ENCODE measurements at regions not wholly inside any gene's neighbourhood (a gene's known extent, or its start where the extent isn't known, plus 50 kb on each side); places are given as distances from the start of the nearest gene placed in this dataset.

DNA sequence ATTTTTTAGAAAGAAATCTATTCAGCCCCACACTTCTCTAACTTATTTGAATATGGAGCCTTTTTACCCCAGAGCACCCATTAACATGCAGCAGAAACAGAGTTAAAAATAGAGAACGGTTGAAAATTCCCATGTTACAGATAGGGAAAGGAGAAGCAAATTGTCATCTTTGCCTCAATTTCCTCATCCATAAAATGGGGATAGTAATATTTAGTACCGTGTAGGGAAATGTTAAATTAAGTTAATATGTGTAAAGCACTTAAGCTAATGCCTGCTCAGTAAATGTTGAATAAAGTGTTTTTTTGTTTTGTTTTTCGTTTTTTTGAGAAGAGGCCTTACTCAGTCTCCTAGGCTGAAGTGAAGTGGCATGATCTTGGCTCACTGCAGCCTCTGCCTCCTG, 50.3 kb downstream of the NAV1 start:
- H3K4me1 ChIP-seq, result peaks cover 7 to 42% (median 31%) of the 10 kb centered on the region in 9 donors
- H3K27me3 ChIP-seq, result no peaks in the 10 kb centered on the region
- peaks cover 0 to 3% (median 0%) of the 10 kb centered on the region in 11 donors for H3K9me3 ChIP-seq
- no peak overlapping the region for H3K27ac ChIP-seq
- TF ChIP-seq, protein P1, sequence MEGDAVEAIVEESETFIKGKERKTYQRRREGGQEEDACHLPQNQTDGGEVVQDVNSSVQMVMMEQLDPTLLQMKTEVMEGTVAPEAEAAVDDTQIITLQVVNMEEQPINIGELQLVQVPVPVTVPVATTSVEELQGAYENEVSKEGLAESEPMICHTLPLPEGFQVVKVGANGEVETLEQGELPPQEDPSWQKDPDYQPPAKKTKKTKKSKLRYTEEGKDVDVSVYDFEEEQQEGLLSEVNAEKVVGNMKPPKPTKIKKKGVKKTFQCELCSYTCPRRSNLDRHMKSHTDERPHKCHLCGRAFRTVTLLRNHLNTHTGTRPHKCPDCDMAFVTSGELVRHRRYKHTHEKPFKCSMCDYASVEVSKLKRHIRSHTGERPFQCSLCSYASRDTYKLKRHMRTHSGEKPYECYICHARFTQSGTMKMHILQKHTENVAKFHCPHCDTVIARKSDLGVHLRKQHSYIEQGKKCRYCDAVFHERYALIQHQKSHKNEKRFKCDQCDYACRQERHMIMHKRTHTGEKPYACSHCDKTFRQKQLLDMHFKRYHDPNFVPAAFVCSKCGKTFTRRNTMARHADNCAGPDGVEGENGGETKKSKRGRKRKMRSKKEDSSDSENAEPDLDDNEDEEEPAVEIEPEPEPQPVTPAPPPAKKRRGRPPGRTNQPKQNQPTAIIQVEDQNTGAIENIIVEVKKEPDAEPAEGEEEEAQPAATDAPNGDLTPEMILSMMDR (IDR thresholded peaks at IDR 0.05), result no peak
- no peak overlapping the region for H3K4me3 ChIP-seq
- 91 to 95% methylated on average over 3 of the region's 3 CpGs for WGBS, 2 donors
- H3K36me3 ChIP-seq, result peaks cover 0 to 34% (median 0%) of the 10 kb centered on the region in 9 donors
- intact Hi-C loops (cut with DNase I), result no loop called here
- DNase-seq, result no peak
- no peak for ATAC-seq

DNA sequence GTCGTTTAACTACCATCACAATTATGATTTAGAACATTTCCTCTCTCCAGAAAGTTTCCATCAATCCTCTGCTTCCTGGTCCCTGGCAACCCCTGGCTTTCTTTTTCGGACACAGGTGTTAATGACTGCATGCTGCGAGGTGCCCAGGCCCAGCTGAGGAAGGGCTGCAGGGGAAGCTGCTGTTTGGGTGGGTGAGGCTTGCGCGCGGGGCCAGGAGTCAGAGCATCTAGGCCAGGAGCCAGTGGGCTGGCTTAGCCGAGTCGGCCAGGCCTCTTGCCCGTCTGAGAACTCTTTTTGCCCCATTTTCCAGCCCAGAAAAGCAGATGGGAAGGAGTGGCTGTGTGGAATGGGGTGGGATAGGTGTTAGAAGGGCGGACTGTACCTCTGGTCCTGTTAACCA, 51.5 kb downstream of the NAV1 start:
- H3K27me3 ChIP-seq, result no peaks in the 10 kb centered on the region
- TF ChIP-seq, protein P1 (IDR thresholded peaks at IDR 0.05), result no peak
- DNase-seq (no peak), ATAC-seq (no peak)
- H3K36me3 ChIP-seq, result peaks cover 0 to 34% (median 0%) of the 10 kb centered on the region in 9 donors
- H3K4me1 ChIP-seq, result peaks cover 7 to 37% (median 28%) of the 10 kb centered on the region in 9 donors
- intact Hi-C loops (cut with DNase I), result no loop called here
- peaks cover 0 to 3% (median 0%) of the 10 kb centered on the region in 11 donors for H3K9me3 ChIP-seq
- H3K27ac ChIP-seq, result no peak overlapping the region
- WGBS, 2 donors, result 91 to 92% methylated on average over 10 of the region's 10 CpGs
- H3K4me3 ChIP-seq, result no peak overlapping the region

DNA sequence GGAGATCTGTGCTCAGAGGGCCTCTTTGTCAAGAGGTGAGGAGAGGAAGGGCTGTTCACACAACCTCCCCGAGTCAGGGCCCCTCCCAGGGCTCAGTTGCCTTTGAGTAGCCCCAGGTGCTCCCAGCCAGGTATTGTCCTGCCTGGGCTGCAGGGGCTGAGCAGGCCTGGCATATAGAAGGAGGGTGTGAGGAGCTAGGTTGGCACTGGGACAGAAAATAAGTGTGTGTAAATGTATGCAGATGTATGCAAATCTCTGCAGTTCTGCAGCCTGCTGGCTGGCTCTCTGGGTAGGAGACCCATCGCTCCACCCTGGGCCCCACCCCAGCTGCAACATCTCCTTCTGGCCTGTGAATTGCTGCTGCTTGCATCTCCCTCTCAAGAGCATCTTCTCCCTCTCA, 52.4 kb downstream of the NAV1 start:
- no peak overlapping the region for H3K4me3 ChIP-seq
- DNase-seq, result no peak
- no peak for ATAC-seq
- no peaks in the 10 kb centered on the region for H3K27me3 ChIP-seq
- H3K9me3 ChIP-seq, result peaks cover 0 to 3% (median 0%) of the 10 kb centered on the region in 11 donors
- no peak overlapping the region for H3K27ac ChIP-seq
- 89 to 97% methylated on average over 2 of the region's 2 CpGs for WGBS, 2 donors
- H3K36me3 ChIP-seq, result peaks cover 0 to 34% (median 0%) of the 10 kb centered on the region in 9 donors
- peaks cover 7 to 33% (median 23%) of the 10 kb centered on the region in 9 donors for H3K4me1 ChIP-seq
- intact Hi-C loops (cut with DNase I), result no loop called here
- TF ChIP-seq, protein P1 (IDR thresholded peaks at IDR 0.05), result no peak

DNA sequence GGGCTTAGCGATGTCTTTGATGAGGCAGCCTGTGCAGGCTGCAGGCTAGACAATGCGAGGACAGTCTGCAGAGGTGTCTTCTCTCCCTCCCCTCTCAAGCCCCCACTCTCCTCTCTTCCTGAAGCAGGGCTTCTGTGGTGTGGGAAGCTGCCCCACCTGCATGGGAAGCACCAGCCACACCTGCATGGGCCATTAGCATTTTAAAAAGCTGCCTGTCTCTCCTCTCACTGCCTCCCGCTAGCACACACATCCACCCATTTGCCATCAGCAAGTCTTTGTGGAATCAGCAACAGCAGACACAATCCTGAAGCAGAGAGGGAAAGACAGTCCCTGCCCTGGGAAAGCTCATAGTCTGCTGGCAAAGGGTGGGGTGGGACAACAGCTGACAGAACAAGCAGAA, 53.1 kb downstream of the NAV1 start:
- peaks cover 0 to 3% (median 0%) of the 10 kb centered on the region in 11 donors for H3K9me3 ChIP-seq

More for the DNA sequence above, 53.1 kb downstream of the NAV1 start:
- DNase-seq (no peak), ATAC-seq (no peak)
- intact Hi-C loops (cut with DNase I), result no loop called here
- Histone ChIP-seq H3K27ac (no peak overlapping the region), H3K27me3 (no peaks in the 10 kb centered on the region), H3K4me1 (peaks cover 7 to 33% (median 23%) of the 10 kb centered on the region in 9 donors), H3K4me3 (no peak overlapping the region), H3K36me3 (peaks cover 0 to 34% (median 0%) of the 10 kb centered on the region in 9 donors)
- 88 to 98% methylated on average over 3 of the region's 3 CpGs for WGBS, 2 donors
- TF ChIP-seq, protein P1 (IDR thresholded peaks at IDR 0.05), result no peak

All from heart right ventricle (tissue), 16 donors.